Caco-2 (cell line): ENCODE measurements at regions not wholly inside any gene's neighbourhood (a gene's known extent, or its start where the extent isn't known, plus 50 kb on each side); places are given as distances from the start of the nearest gene placed in this dataset.
A peak's percentile ranks its signal among the peaks of the same experiment; 100 is the strongest.

Experiments used
- BruUV-seq: library from RNA; stranded (reverse); fragments of 400-500 nt; replicated peaks from 2 replicates; lab custom pipeline; 2021; lab: Mats Ljungman, UMichigan
- CTCF ChIA-PET: fragments of 300-600 bp; sonication (Branson Sonifier 250); formaldehyde crosslinking; loops from one replicate; lab custom pipeline; 2022; ENCODE audit warnings: antibody characterized with exemption; lab: Charles Lee
- POLR2A ChIA-PET: fragments of 300-600 bp; sonication (Branson Sonifier 250); formaldehyde crosslinking; loops from one replicate; lab custom pipeline; 2022; ENCODE audit warnings: antibody characterized with exemption; lab: Charles Lee
- DNase-seq, 2 experiments: peaks; one replicate each; pipeline versions ENCODE4 v3.0.0 to v3.0.0-alpha.2; 2020 to 2022
- H3K27me3 ChIP-seq: replicated peaks from 2 replicates; pipeline ENCODE4 v1.6.0; 2011; ENCODE audit warnings: low read length; ENCODE audit not compliant: control insufficient read depth, insufficient read depth
- H3K36me3 ChIP-seq: 2 replicates; pipeline ENCODE4 v1.5.1; 2011; ENCODE audit warnings: low read length; ENCODE audit not compliant: control insufficient read depth, insufficient read depth
- H3K4me1 ChIP-seq: fragments of 250-450 bp; sonication (Bioruptor Pico); 2 replicates; pipeline ENCODE4 v1.5.1; 2020; ENCODE audit warnings: mild to moderate bottlenecking
- H3K4me3 ChIP-seq: 2 replicates; pipeline ENCODE4 v1.5.1; 2011; ENCODE audit warnings: low read depth, mild to moderate bottlenecking, control low read depth, low read length
- H3K9me3 ChIP-seq: fragments of 250-450 bp; sonication (Bioruptor Pico); 2 replicates; pipeline ENCODE4 v1.5.1; 2020; ENCODE audit warnings: mild to moderate bottlenecking, moderate library complexity
- H3K27ac Mint-ChIP-seq: one replicate; pipeline ENCODE4 v1.8.0; 2022; ENCODE audit warnings: mixed read lengths; ENCODE audit not compliant: unreplicated experiment
- H3K27me3 Mint-ChIP-seq: one replicate; pipeline ENCODE4 v1.8.0; 2022; ENCODE audit warnings: mixed read lengths; ENCODE audit not compliant: insufficient read depth, unreplicated experiment
- H3K36me3 Mint-ChIP-seq: one replicate; pipeline ENCODE4 v1.8.0; 2022; ENCODE audit warnings: mild to moderate bottlenecking, mixed read lengths; ENCODE audit not compliant: insufficient read depth, unreplicated experiment
- H3K4me1 Mint-ChIP-seq: one replicate; pipeline ENCODE4 v1.8.0; 2022; ENCODE audit warnings: low read depth, mixed read lengths; ENCODE audit not compliant: unreplicated experiment
- H3K4me3 Mint-ChIP-seq: one replicate; pipeline ENCODE4 v1.8.0; 2022; ENCODE audit warnings: mild to moderate bottlenecking, moderate library complexity, mixed read lengths; ENCODE audit not compliant: unreplicated experiment
- H3K9me3 Mint-ChIP-seq: one replicate; pipeline ENCODE4 v1.8.0; 2022; ENCODE audit warnings: mixed read lengths; ENCODE audit not compliant: unreplicated experiment
- intact Hi-C: fragments of 100-400 bp; cut with micrococcal nuclease; formaldehyde crosslinking; loops from one replicate; pipeline ENCODE4 v1.10.0; 2022; ENCODE audit not compliant: unreplicated experiment
- TF ChIP-seq, protein P1 (sequence below), 2 experiments: fragments of 200-600 bp in 1 of 2; IDR thresholded peaks; 1 replicate in 1 of 2; 2 replicates in 1 of 2; pipeline versions ENCODE4 v1.5.1 to v1.8.0; 2011 to 2022; ENCODE audit warnings: antibody characterized with exemption in 1 of 2, control low read depth in 1 of 2, inconsistent platforms in 1 of 2, low read depth in 1 of 2, low read length in 1 of 2, mild to moderate bottlenecking in 1 of 2, moderate library complexity in 1 of 2; ENCODE audit not compliant: insufficient read depth in 1 of 2, severe bottlenecking in 1 of 2, unreplicated experiment in 1 of 2

GRCh38 chr3:110414855-110415254 lies 656.8 kb upstream of the NECTIN3 start:
- no peak overlapping the region for H3K4me3 Mint-ChIP-seq
- ChIA-PET POLR2A (no interaction called here), CTCF (no interaction called here)
- no peaks in the 10 kb centered on the region for H3K27me3 Mint-ChIP-seq
- no peak overlapping the region for H3K27ac Mint-ChIP-seq
- H3K36me3 Mint-ChIP-seq: no peaks in the 10 kb centered on the region
- no peaks in the 10 kb centered on the region; the same call in 1 of the 2 replicates for H3K9me3 ChIP-seq
- no TSS peak for BruUV-seq
- TF ChIP-seq, protein P1, sequence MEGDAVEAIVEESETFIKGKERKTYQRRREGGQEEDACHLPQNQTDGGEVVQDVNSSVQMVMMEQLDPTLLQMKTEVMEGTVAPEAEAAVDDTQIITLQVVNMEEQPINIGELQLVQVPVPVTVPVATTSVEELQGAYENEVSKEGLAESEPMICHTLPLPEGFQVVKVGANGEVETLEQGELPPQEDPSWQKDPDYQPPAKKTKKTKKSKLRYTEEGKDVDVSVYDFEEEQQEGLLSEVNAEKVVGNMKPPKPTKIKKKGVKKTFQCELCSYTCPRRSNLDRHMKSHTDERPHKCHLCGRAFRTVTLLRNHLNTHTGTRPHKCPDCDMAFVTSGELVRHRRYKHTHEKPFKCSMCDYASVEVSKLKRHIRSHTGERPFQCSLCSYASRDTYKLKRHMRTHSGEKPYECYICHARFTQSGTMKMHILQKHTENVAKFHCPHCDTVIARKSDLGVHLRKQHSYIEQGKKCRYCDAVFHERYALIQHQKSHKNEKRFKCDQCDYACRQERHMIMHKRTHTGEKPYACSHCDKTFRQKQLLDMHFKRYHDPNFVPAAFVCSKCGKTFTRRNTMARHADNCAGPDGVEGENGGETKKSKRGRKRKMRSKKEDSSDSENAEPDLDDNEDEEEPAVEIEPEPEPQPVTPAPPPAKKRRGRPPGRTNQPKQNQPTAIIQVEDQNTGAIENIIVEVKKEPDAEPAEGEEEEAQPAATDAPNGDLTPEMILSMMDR (IDR thresholded peaks at IDR 0.05; ENCODE audit: insufficient read depth in 1 of 2, low read depth in 1 of 2, low read length in 1 of 2, severe bottlenecking in 1 of 2, unreplicated experiment in 1 of 2): no peak
- intact Hi-C loops: no loop called here
- H3K4me1 Mint-ChIP-seq: no peaks in the 10 kb centered on the region
- H3K36me3 ChIP-seq: no peaks in the 10 kb centered on the region
- H3K27me3 ChIP-seq: no peaks in the 10 kb centered on the region
- H3K4me1 ChIP-seq: peaks cover 8% of the 10 kb centered on the region; the same call in 1 of the 2 replicates
- H3K9me3 Mint-ChIP-seq: peaks cover 10% of the 10 kb centered on the region
- H3K4me3 ChIP-seq: no peak overlapping the region
- DNase-seq: no peak

- H3K4me1 ChIP-seq: peaks cover 9% of the 10 kb centered on the region; the same call in 1 of the 2 replicates
- no peaks in the 10 kb centered on the region for H3K36me3 ChIP-seq
- Mint-ChIP-seq H3K36me3 (no peaks in the 10 kb centered on the region), H3K9me3 (no peaks in the 10 kb centered on the region), H3K27ac (no peak overlapping the region), H3K4me3 (no peak overlapping the region), H3K27me3 (no peaks in the 10 kb centered on the region), H3K4me1 (no peaks in the 10 kb centered on the region)
- intact Hi-C loops: no loop called here
- peaks cover 3% of the 10 kb centered on the region; the same call in 1 of the 2 replicates for H3K9me3 ChIP-seq
- ChIA-PET POLR2A (no interaction called here), CTCF (no interaction called here)
- H3K27me3 ChIP-seq: no peaks in the 10 kb centered on the region
- DNase-seq: peak in 1 of 2 experiments; percentile 4
- TF ChIP-seq, protein P1 (IDR thresholded peaks at IDR 0.05; ENCODE audit: insufficient read depth in 1 of 2, low read depth in 1 of 2, low read length in 1 of 2, severe bottlenecking in 1 of 2, unreplicated experiment in 1 of 2): no peak
- no peak overlapping the region for H3K4me3 ChIP-seq
- BruUV-seq: no TSS peak
Measured at GRCh38 chr3:110419096-110419495, 652.5 kb upstream of the NECTIN3 start.

GRCh38 chr3:110419601-110420000 lies 652.0 kb upstream of the NECTIN3 start:
- H3K9me3 Mint-ChIP-seq: no peaks in the 10 kb centered on the region
- no peak overlapping the region for H3K4me3 Mint-ChIP-seq
- H3K27me3 ChIP-seq: no peaks in the 10 kb centered on the region
- no peaks in the 10 kb centered on the region for H3K36me3 ChIP-seq
- H3K27ac Mint-ChIP-seq: no peak overlapping the region
- H3K4me1 Mint-ChIP-seq: no peaks in the 10 kb centered on the region
- H3K4me3 ChIP-seq: no peak overlapping the region
- H3K9me3 ChIP-seq: peaks cover 3% of the 10 kb centered on the region; the same call in 1 of the 2 replicates
- DNase-seq: no peak
- peaks cover 9% of the 10 kb centered on the region; the same call in 1 of the 2 replicates for H3K4me1 ChIP-seq
- TF ChIP-seq, protein P1 (IDR thresholded peaks at IDR 0.05; ENCODE audit: insufficient read depth in 1 of 2, low read depth in 1 of 2, low read length in 1 of 2, severe bottlenecking in 1 of 2, unreplicated experiment in 1 of 2): no peak
- intact Hi-C loops: no loop called here
- ChIA-PET POLR2A (no interaction called here), CTCF (no interaction called here)
- no TSS peak for BruUV-seq
- H3K27me3 Mint-ChIP-seq: no peaks in the 10 kb centered on the region
- no peaks in the 10 kb centered on the region for H3K36me3 Mint-ChIP-seq
